C4-2B (cell line): ENCODE measurements at regions not wholly inside any gene's neighbourhood (a gene's known extent, or its start where the extent isn't known, plus 50 kb on each side); places are given as distances from the start of the nearest gene placed in this dataset.

Experiments used
- H3K27ac ChIP-seq: fragments of 450-650 bp; 2 replicates; pipeline ENCODE4 v1.5.1; 2017
- CTCF ChIP-seq: fragments of 450-650 bp; conservative IDR thresholded peaks from 2 replicates; pipeline ENCODE4 v1.5.1; 2017; ENCODE audit warnings: mild to moderate bottlenecking
- ZFX ChIP-seq: fragments of 450-650 bp; IDR thresholded peaks from 2 replicates; pipeline ENCODE4 v1.6.1; 2017

GRCh38 chr7:41428381-41428780 is 274.5 kb downstream of the INHBA start:
- TF ChIP-seq ZFX (no peak), CTCF (no peak)

GRCh38 chr7:41425926-41426325 is 277.0 kb downstream of the INHBA start:
- H3K27ac ChIP-seq: no peak overlapping the region
- TF ChIP-seq CTCF (no peak), ZFX (no peak)

More at GRCh38 chr7:41428381-41428780, 274.5 kb downstream of the INHBA start:
- H3K27ac ChIP-seq: no peak overlapping the region

GRCh38 chr7:41421056-41421455 is 281.8 kb downstream of the INHBA start:
- H3K27ac ChIP-seq: no peak overlapping the region
- TF ChIP-seq CTCF (no peak), ZFX (no peak)

- no peak overlapping the region for H3K27ac ChIP-seq
- TF ChIP-seq ZFX: no peak
- TF ChIP-seq CTCF: no peak
Measured at GRCh38 chr7:41420421-41420820, 282.5 kb downstream of the INHBA start.

GRCh38 chr7:41418337-41418736 is 284.6 kb downstream of the INHBA start:
- no peak overlapping the region for H3K27ac ChIP-seq
- TF ChIP-seq ZFX: no peak
- TF ChIP-seq CTCF: no peak

- no peak overlapping the region for H3K27ac ChIP-seq
- TF ChIP-seq CTCF: no peak
- TF ChIP-seq ZFX: no peak
Measured at GRCh38 chr7:41416208-41416595, 286.7 kb downstream of the INHBA start.

GRCh38 chr7:41415471-41416207 is 287.3 kb downstream of the INHBA start:
- no peak overlapping the region for H3K27ac ChIP-seq
- TF ChIP-seq CTCF: no peak
- no peak for TF ChIP-seq ZFX
